K562 (cell line): ENCODE measurements at regions not wholly inside any gene's neighbourhood (a gene's known extent, or its start where the extent isn't known, plus 50 kb on each side); places are given as distances from the start of the nearest gene placed in this dataset.

Experiments
- ATAC-seq: fragments of 200-7000 bp; cut with Tn5 transposase; 3 replicates; pipeline ENCODE4 v1.9.1; 2020; ENCODE audit warnings: moderate library complexity
- BruUV-seq: library from RNA; stranded (reverse); fragments of 400-500 nt; replicated peaks from 2 replicates; lab custom pipeline; 2021; lab: Mats Ljungman, UMichigan
- CTCF ChIA-PET: fragments of 300-600 bp; formaldehyde crosslinking; extraction: SDS; loops from one replicate; lab custom pipeline; 2021; ENCODE audit warnings: low intra/inter-chr PET ratio; lab: Yijun Ruan, JAX
- POLR2A ChIA-PET: fragments of 300-600, 350-650 bp; sonication (Branson Sonifier 250); formaldehyde crosslinking; extraction: SDS; loops from one replicate; lab custom pipeline; 2021; ENCODE audit warnings: antibody characterized with exemption, inconsistent platforms; lab: Yijun Ruan, JAX
- DNase-seq, 4 experiments: peaks; one replicate each; pipeline versions ENCODE4 v3.0.0 to v3.0.0-alpha.2; 2011 to 2018; ENCODE audit warnings: low spot score in 3 of 4, mixed read lengths in 3 of 4; ENCODE audit errors: extremely low read depth in 1 of 4
- FAIRE-seq: peaks from 2 replicates; lab custom pipeline; 2011; peaks lifted over from hg19 to GRCh38; lab: Jason Lieb, UNC
- H2AFZ ChIP-seq: 2 replicates; pipeline ENCODE4 v1.6.0; 2011; ENCODE audit warnings: low read depth, low read length, control low read depth, inconsistent platforms
- H3K27ac ChIP-seq: fragments of 200-600 bp; 3 replicates; pipeline ENCODE4 v1.8.0; 2011; ENCODE audit warnings: low read depth, mild to moderate bottlenecking, control low read depth, inconsistent platforms, low read length, moderate library complexity, mixed read lengths; ENCODE audit errors: extremely low read depth
- H3K27me3 ChIP-seq, 2 experiments: fragments of 300-600 bp in 1 of 2; 2 replicates in 1 of 2; 3 replicates in 1 of 2; pipeline versions ENCODE4 v1.6.0 to v1.8.0; 2011; ENCODE audit warnings: inconsistent platforms in 2 of 2, low read length in 2 of 2, mild to moderate bottlenecking in 1 of 2, mixed read lengths in 1 of 2, moderate library complexity in 1 of 2; ENCODE audit not compliant: control insufficient read depth in 2 of 2, insufficient read depth in 2 of 2
- H3K36me3 ChIP-seq: fragments of 300-600 bp; 3 replicates; pipeline ENCODE4 v1.8.0; 2011; ENCODE audit warnings: mild to moderate bottlenecking, low read length, inconsistent platforms; ENCODE audit not compliant: control insufficient read depth, insufficient read depth
- H3K4me1 ChIP-seq, 2 experiments: fragments of 200-600 bp in 1 of 2; replicated peaks in 1 of 2; 2 replicates in 1 of 2; 3 replicates in 1 of 2; pipeline versions ENCODE4 v1.5.1 to v1.8.0; 2011; ENCODE audit warnings: inconsistent platforms in 2 of 2, low read length in 2 of 2, mild to moderate bottlenecking in 1 of 2, mixed read lengths in 1 of 2, moderate library complexity in 1 of 2; ENCODE audit not compliant: control insufficient read depth in 2 of 2, insufficient read depth in 2 of 2
- H3K4me2 ChIP-seq: 2 replicates; pipeline ENCODE4 v1.6.1; 2011; ENCODE audit warnings: low read length, control low read depth, inconsistent platforms, mixed read lengths; ENCODE audit not compliant: insufficient read depth
- H3K4me3 ChIP-seq: fragments of 200-600 bp; sonication (generic), shearing (Covaris generic); 2 replicates; pipeline ENCODE4 v1.5.1; 2016; ENCODE audit warnings: control low read depth, inconsistent platforms
- H3K79me2 ChIP-seq: fragments of 200-600 bp; 3 replicates; pipeline ENCODE4 v1.8.0; 2011; ENCODE audit warnings: low read length, inconsistent platforms; ENCODE audit not compliant: control insufficient read depth, insufficient read depth
- H3K9ac ChIP-seq, 2 experiments: 2 replicates each; pipeline versions ENCODE4 v1.6.0 to v1.6.1; 2011; ENCODE audit warnings: low read depth in 2 of 2, low read length in 2 of 2, control low read depth in 1 of 2, inconsistent platforms in 1 of 2, mild to moderate bottlenecking in 1 of 2, mixed read lengths in 1 of 2; ENCODE audit not compliant: insufficient read depth in 1 of 2
- H3K9me1 ChIP-seq: one replicate; pipeline ENCODE4 v1.6.0; 2011; ENCODE audit warnings: inconsistent platforms, mild to moderate bottlenecking, low read length, moderate library complexity; ENCODE audit not compliant: control insufficient read depth, insufficient read depth
- H3K9me3 ChIP-seq: replicated peaks from 2 replicates; pipeline ENCODE4 v1.5.1; 2011; ENCODE audit warnings: low read depth, low read length, inconsistent platforms; ENCODE audit not compliant: control insufficient read depth, insufficient read depth
- H4K20me1 ChIP-seq: replicated peaks from 2 replicates; pipeline ENCODE4 v1.6.1; 2011; ENCODE audit warnings: low read length, inconsistent platforms, mixed read lengths; ENCODE audit not compliant: control insufficient read depth, insufficient read depth
- ATF1 ChIP-seq, 2 experiments: fragments of 450-650 bp in 1 of 2; IDR thresholded peaks; 2 replicates each; pipeline ENCODE4 v1.6.1; 2016; ENCODE audit warnings: missing compliant biosample characterization in 1 of 2, missing genetic modification characterization in 1 of 2
- EWSR1 ChIP-seq: fragments of 450-650 bp; IDR thresholded peaks from 2 replicates; pipeline ENCODE4 v1.6.1; 2018; ENCODE audit warnings: borderline replicate concordance, mild to moderate bottlenecking, low read depth, moderate library complexity; ENCODE audit not compliant: partially characterized antibody
- HSF4 ChIP-seq: fragments of 250-450 bp; sonication (Bioruptor Pico); IDR thresholded peaks from 2 replicates; pipeline ENCODE4 v2.1.2; 2022; ENCODE audit warnings: mild to moderate bottlenecking, moderate library complexity, borderline replicate concordance
- POLR3G ChIP-seq: IDR thresholded peaks from 2 replicates; pipeline ENCODE4 v1.6.1; 2011; ENCODE audit not compliant: insufficient read length, insufficient replicate concordance; ENCODE audit errors: extremely low read depth
- PRDM10 ChIP-seq: fragments of 450-650 bp; IDR thresholded peaks from 2 replicates; pipeline ENCODE4 v1.6.1; 2018; ENCODE audit not compliant: partially characterized antibody
- THAP12 ChIP-seq: fragments of 250-450 bp; sonication (Bioruptor Pico); IDR thresholded peaks from 2 replicates; pipeline ENCODE4 v1.9.0; 2021; ENCODE audit warnings: mild to moderate bottlenecking, inconsistent platforms
- ZNF175 ChIP-seq: fragments of 200-800 bp; sonication (Bioruptor generic); IDR thresholded peaks from 2 replicates; pipeline ENCODE4 v1.6.1; 2016; ENCODE audit warnings: low read depth, mild to moderate bottlenecking, missing genetic modification characterization, missing compliant biosample characterization
- ZNF212 ChIP-seq: fragments of 450-650 bp; formaldehyde crosslinking; IDR thresholded peaks from 2 replicates; pipeline ENCODE4 v1.4.0; 2020; ENCODE audit warnings: mild to moderate bottlenecking
- ZNF395 ChIP-seq: fragments of 200-800 bp; sonication (Bioruptor generic); IDR thresholded peaks from 2 replicates; pipeline ENCODE4 v1.6.1; 2017; ENCODE audit warnings: missing genetic modification characterization, missing compliant biosample characterization
- WGBS: fragments of 100-300 bp; shearing (Covaris generic); methylation state at CpG from one replicate; pipeline ENCODE4 v1.1.6; 2016; ENCODE audit warnings: low coverage, mixed read lengths; ENCODE audit not compliant: insufficient coverage; ENCODE audit errors: missing lambda C conversion rate; 5-methylcytosine and 5-hydroxymethylcytosine counted together
- in situ Hi-C: fragments of 300-500 bp; cut with MboI; formaldehyde crosslinking; loops from 4 replicates; pipeline ENCODE4 v1.15.0; 2018; ENCODE audit warnings: inconsistent platforms, mixed read lengths
- intact Hi-C: fragments of 100-400 bp; cut with micrococcal nuclease; formaldehyde crosslinking; loops from 2 replicates; pipeline ENCODE4 v1.14.2; 2022
- TF ChIP-seq, protein P1 (sequence below): fragments of 250-450 bp; sonication (Bioruptor Pico); IDR thresholded peaks from 2 replicates; pipeline ENCODE4 v1.8.0; 2022; ENCODE audit warnings: inconsistent platforms
- TF ChIP-seq, protein P2 (sequence below): fragments of 250-450 bp; sonication (Bioruptor Pico); IDR thresholded peaks from 2 replicates; pipeline ENCODE4 v1.6.1; 2021; ENCODE audit warnings: mild to moderate bottlenecking

DNA sequence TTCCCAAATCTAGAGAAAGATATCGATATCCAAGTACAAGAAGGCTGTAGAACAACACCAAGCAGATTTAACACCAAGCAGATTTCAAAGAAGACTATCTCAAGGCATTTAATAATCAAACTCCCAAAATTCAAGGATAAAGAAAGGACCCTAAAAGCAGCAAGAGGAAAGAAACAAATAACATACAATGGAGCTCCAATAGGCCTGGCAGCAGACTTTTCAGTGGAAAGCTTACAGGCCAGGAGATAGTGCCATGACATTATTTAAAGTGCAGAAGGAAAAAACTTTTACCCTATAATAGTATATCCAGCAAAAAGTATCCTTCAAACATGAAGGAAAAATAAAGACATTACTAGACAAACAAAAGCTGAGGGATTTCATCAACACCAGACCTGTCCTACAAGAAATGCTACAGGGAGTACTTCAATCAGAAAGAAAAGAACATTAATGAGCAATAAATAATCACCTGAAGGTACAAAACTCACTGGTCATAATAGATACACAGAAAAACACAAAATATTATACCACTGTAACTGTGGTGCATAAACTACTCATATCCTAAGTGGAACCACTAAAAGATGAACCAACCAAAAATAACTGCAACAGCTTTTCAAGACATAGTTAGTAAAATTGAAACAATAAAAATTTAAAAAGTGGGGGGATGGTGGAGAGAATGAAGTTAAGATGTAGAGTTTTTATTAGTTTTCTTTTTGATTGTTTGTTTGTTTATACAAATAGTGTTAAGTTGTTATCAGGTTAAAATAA lies 267.2 kb downstream of the AUH start:
- Histone ChIP-seq H3K9me3 (no peaks in the 10 kb centered on the region; the same call in 1 of the 2 replicates), H4K20me1 (no peaks in the 10 kb centered on the region), H3K79me2 (no peaks in the 10 kb centered on the region), H3K4me3 (no peak overlapping the region), H2AFZ (no peak overlapping the region), H3K27ac (no peak overlapping the region), H3K9me1 (no peaks in the 10 kb centered on the region), H3K36me3 (no peaks in the 10 kb centered on the region), H3K27me3 (no peaks in the 10 kb centered on the region), H3K4me1 (no peaks in the 10 kb centered on the region; a peak in 1 of 5 replicates), H3K9ac (no peak overlapping the region), H3K4me2 (no peak overlapping the region)
- ATAC-seq (no peak), DNase-seq (no peak), FAIRE-seq (no peak)
- no CpG with 5 or more reads among the region's 1 CpG for WGBS
- in situ Hi-C loops (no loop called here), intact Hi-C loops (no loop called here)
- CTCF ChIA-PET, result no interaction called here
- BruUV-seq, result no TSS peak
- POLR2A ChIA-PET, result no interaction called here
- TF ChIP-seq EWSR1 (no peak), HSF4 (CRISPR knock-in tag) (no peak), ZNF175 (CRISPR knock-in tag) (no peak), THAP12 (no peak), ZNF395 (CRISPR knock-in tag) (no peak), POLR3G (no peak), PRDM10 (no peak), ZNF212 (CRISPR knock-in tag) (no peak), ATF1 (CRISPR knock-in tag; IDR thresholded peaks at IDR 0.05) (no peak), ATF1 (tag; IDR thresholded peaks at IDR 0.05) (no peak)
- TF ChIP-seq, protein P1, sequence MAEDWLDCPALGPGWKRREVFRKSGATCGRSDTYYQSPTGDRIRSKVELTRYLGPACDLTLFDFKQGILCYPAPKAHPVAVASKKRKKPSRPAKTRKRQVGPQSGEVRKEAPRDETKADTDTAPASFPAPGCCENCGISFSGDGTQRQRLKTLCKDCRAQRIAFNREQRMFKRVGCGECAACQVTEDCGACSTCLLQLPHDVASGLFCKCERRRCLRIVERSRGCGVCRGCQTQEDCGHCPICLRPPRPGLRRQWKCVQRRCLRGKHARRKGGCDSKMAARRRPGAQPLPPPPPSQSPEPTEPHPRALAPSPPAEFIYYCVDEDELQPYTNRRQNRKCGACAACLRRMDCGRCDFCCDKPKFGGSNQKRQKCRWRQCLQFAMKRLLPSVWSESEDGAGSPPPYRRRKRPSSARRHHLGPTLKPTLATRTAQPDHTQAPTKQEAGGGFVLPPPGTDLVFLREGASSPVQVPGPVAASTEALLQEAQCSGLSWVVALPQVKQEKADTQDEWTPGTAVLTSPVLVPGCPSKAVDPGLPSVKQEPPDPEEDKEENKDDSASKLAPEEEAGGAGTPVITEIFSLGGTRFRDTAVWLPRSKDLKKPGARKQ, result no peak
- TF ChIP-seq, protein P2, sequence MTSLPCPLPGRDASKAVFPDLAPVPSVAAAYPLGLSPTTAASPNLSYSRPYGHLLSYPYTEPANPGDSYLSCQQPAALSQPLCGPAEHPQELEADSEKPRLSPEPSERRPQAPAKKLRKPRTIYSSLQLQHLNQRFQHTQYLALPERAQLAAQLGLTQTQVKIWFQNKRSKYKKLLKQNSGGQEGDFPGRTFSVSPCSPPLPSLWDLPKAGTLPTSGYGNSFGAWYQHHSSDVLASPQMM, result no peak
